IPS DF 6.9 (cell line): ENCODE measurements at regions not wholly inside any gene's neighbourhood (a gene's known extent, or its start where the extent isn't known, plus 50 kb on each side); places are given as distances from the start of the nearest gene placed in this dataset.
A peak's percentile ranks its signal among the peaks of the same experiment; 100 is the strongest.

ENCODE experiments used
- DNase-seq: peaks from one replicate; pipeline ENCODE4 v3.0.0-alpha.2; 2013; ENCODE audit warnings: low read depth, low spot score
- H3K27ac ChIP-seq: one replicate; pipeline ENCODE4 v1.5.1; 2013; ENCODE audit warnings: low read length, control low read depth
- H3K27me3 ChIP-seq: 2 replicates; pipeline ENCODE4 v1.6.1; 2013; ENCODE audit warnings: mild to moderate bottlenecking, low read length; ENCODE audit not compliant: control insufficient read depth, insufficient read depth
- H3K36me3 ChIP-seq: 2 replicates; pipeline ENCODE4 v1.6.1; 2013; ENCODE audit warnings: low read length; ENCODE audit not compliant: control insufficient read depth, insufficient read depth
- H3K4me1 ChIP-seq: 2 replicates; pipeline ENCODE4 v1.6.1; 2013; ENCODE audit warnings: low read length; ENCODE audit not compliant: control insufficient read depth, insufficient read depth
- H3K4me3 ChIP-seq: 2 replicates; pipeline ENCODE4 v1.5.1; 2013; ENCODE audit warnings: mild to moderate bottlenecking, low read length
- H3K9me3 ChIP-seq: 2 replicates; pipeline ENCODE4 v1.6.1; 2013; ENCODE audit warnings: low read length, inconsistent platforms; ENCODE audit not compliant: control insufficient read depth, insufficient read depth
- WGBS: extraction: QIAGEN DNeasy Blood & Tissue Kit; methylation state at CpG from one replicate; pipeline ENCODE4 v1.1.7; 2013; ENCODE audit warnings: mixed read lengths, missing lambda C conversion rate; ENCODE audit not compliant: insufficient read length, insufficient coverage; 5-methylcytosine and 5-hydroxymethylcytosine counted together

- WGBS, result no CpG with 5 or more reads among the region's 5 CpGs
- H3K36me3 ChIP-seq, result no peaks in the 10 kb centered on the region
Observed at GRCh38 chrX:6793000-6793399, 258.1 kb upstream of the VCX3A start.

DNA sequence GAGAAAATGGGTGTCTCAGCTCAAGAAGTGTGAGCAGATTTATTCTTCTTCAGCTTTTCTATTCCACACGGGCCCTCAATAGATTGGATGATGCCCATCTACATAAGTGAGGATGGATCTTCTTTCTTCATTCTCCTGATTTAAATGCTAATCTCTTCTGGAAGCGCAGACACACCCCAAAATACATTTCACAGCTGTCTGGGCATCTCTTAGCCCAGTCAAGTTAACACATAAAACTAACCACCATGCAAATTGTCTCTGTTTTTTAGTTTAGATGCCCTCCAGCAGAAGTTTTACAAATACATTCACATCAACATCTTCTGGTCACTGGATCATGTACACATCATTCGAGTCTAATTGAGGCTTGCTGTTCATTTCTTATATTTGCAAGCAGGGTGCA lies 249.0 kb upstream of the VCX3A start:
- Histone ChIP-seq H3K36me3 (no peaks in the 10 kb centered on the region), H3K27me3 (no peaks in the 10 kb centered on the region), H3K4me1 (no peaks in the 10 kb centered on the region), H3K9me3 (no peaks in the 10 kb centered on the region), H3K4me3 (no peak overlapping the region), H3K27ac (no peak overlapping the region)
- no CpG with 5 or more reads among the region's 3 CpGs for WGBS
- DNase-seq, result no peak

More at GRCh38 chrX:6793000-6793399, 258.1 kb upstream of the VCX3A start:
- Histone ChIP-seq H3K27ac (no peak overlapping the region), H3K9me3 (no peaks in the 10 kb centered on the region), H3K4me3 (no peak overlapping the region), H3K27me3 (no peaks in the 10 kb centered on the region), H3K4me1 (no peaks in the 10 kb centered on the region)
- no peak for DNase-seq

DNA sequence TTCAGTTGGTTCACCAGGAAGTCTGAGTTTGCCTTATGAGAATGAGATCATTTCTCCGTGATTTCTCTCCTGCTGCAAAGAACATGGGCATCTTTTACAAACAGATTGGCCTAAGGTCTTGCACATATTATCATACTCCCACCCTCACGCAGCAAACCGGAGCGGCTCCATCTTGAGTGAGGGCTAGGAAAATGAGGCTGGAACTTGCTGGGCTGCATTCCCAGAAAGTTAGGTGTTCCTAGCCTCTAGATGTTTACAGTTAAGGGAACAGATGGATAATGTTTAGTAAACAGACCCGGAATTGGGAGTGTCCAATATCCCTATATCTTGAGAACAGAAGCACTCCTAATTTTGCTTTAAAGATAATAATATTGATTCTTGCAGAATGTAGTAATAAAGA lies 247.9 kb upstream of the VCX3A start:
- Histone ChIP-seq H3K36me3 (no peaks in the 10 kb centered on the region), H3K4me1 (peaks cover 3% of the 10 kb centered on the region; the same call in 1 of the 2 replicates), H3K9me3 (no peaks in the 10 kb centered on the region), H3K27ac (no peak overlapping the region), H3K27me3 (no peaks in the 10 kb centered on the region), H3K4me3 (no peak overlapping the region)
- no CpG with 5 or more reads among the region's 5 CpGs for WGBS
- no peak for DNase-seq

GRCh38 chrX:6778544-6779503 lies 243.9 kb upstream of the VCX3A start:
- Histone ChIP-seq H3K27ac (peak overlapping the region; percentile 13), H3K9me3 (no peaks in the 10 kb centered on the region), H3K4me1 (peaks cover 3% of the 10 kb centered on the region; the same call in 1 of the 2 replicates), H3K4me3 (no peak overlapping the region), H3K36me3 (no peaks in the 10 kb centered on the region), H3K27me3 (no peaks in the 10 kb centered on the region)
- peak; percentile 9 for DNase-seq
- no CpG with 5 or more reads among the region's 22 CpGs for WGBS

DNA sequence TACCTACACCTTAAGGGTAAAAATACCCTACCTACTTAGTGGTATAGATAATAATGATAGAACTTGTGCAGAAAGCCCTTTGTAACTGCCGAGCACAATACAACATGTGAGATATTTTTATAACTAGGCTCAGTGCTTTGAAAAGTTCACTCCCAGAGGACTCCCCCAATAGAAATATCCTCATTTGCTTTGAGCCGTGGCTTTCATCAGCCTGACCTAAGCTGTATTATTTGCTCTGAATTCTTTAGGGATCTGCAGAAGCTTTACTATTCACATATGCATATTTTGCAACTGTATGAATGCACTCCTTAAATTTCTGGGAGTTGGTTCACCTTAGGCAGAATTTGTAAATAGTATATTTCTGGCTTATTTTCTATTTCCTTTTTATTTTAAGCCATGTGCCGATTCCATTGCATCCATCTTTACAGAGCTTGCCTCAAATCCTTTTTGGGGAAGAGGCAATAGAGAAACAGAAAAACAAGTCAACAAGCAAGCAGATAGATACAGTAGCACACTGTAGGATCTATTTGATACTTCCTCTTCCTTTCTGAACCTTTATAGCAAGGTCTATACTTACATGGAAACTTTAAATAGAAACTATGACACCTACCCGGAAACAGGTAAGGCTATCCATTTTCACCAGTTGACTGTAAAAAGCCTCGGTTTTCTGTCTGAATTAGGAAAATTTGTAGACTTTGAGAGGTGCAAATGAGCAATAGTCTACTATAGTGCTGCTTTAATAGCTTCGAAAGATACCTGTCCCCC lies 242.5 kb upstream of the VCX3A start:
- no CpG with 5 or more reads among the region's 6 CpGs for WGBS
- H3K4me3 ChIP-seq, result no peak overlapping the region
- no peaks in the 10 kb centered on the region for H3K9me3 ChIP-seq
- H3K27ac ChIP-seq, result no peak overlapping the region
- no peaks in the 10 kb centered on the region for H3K36me3 ChIP-seq
- H3K27me3 ChIP-seq, result no peaks in the 10 kb centered on the region
- H3K4me1 ChIP-seq, result peaks cover 3% of the 10 kb centered on the region
- DNase-seq, result no peak

- Histone ChIP-seq H3K4me1 (no peaks in the 10 kb centered on the region; the same call in 1 of the 2 replicates), H3K36me3 (no peaks in the 10 kb centered on the region), H3K27me3 (no peaks in the 10 kb centered on the region), H3K4me3 (no peak overlapping the region), H3K9me3 (no peaks in the 10 kb centered on the region), H3K27ac (no peak overlapping the region)
- WGBS, result no CpG with 5 or more reads among the region's 3 CpGs
- no peak for DNase-seq
Observed at GRCh38 chrX:6770936-6771335, 236.0 kb upstream of the VCX3A start.

GRCh38 chrX:6768881-6769280 lies 234.0 kb upstream of the VCX3A start:
- H3K4me1 ChIP-seq, result no peaks in the 10 kb centered on the region; the same call in 1 of the 2 replicates
- no peaks in the 10 kb centered on the region for H3K27me3 ChIP-seq
- no peak overlapping the region for H3K27ac ChIP-seq
- no peaks in the 10 kb centered on the region for H3K36me3 ChIP-seq
- no peak overlapping the region for H3K4me3 ChIP-seq
- H3K9me3 ChIP-seq, result no peaks in the 10 kb centered on the region
- no peak for DNase-seq
- no CpG with 5 or more reads among the region's 7 CpGs for WGBS

- H3K27ac ChIP-seq, result no peak overlapping the region
- no peaks in the 10 kb centered on the region for H3K36me3 ChIP-seq
- no peak overlapping the region for H3K4me3 ChIP-seq
- no CpG with 5 or more reads among the region's 1 CpG for WGBS
- no peaks in the 10 kb centered on the region for H3K27me3 ChIP-seq
- H3K9me3 ChIP-seq, result no peaks in the 10 kb centered on the region
- H3K4me1 ChIP-seq, result no peaks in the 10 kb centered on the region
- no peak for DNase-seq
Observed at GRCh38 chrX:6761251-6761650, 226.3 kb upstream of the VCX3A start.

DNA sequence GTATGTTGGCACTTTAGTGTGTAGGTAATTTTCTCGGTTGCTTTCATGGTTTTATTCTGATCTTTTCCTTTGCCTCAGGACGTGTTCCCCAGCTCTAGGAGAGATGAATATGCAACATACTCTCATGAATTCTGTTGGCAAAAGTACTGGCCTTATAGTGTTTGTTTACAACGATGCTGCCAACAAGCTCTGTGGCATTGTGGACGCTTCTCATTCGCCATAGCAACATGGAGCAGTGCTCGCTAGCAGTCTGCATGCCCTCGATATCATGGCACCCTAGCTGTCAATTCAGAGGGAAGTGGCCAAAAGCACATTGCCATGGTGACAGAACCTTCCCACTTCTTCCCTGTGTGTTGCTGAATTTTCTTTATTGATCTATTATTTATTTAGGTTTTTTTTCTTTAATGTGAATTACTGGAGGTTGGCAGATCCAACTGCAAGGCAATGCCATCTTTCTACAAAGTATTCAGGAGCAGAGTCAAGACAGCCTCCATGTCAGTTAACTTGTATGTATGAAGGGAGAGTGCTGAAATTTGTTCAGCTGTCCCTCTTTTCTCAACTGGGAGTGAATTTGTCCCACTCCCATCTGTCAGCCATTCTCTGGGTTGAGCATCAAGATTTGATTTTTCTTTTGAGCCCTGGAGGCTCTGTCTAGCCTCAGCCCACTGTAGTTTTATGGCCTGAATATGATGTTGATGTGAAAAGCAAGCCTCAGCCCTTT lies 224.9 kb upstream of the VCX3A start:
- no peak overlapping the region for H3K27ac ChIP-seq
- H3K4me1 ChIP-seq, result no peaks in the 10 kb centered on the region
- no peak for DNase-seq
- H3K36me3 ChIP-seq, result no peaks in the 10 kb centered on the region
- no CpG with 5 or more reads among the region's 7 CpGs for WGBS
- no peak overlapping the region for H3K4me3 ChIP-seq
- H3K27me3 ChIP-seq, result no peaks in the 10 kb centered on the region
- no peaks in the 10 kb centered on the region for H3K9me3 ChIP-seq

- Histone ChIP-seq H3K27ac (no peak overlapping the region), H3K27me3 (no peaks in the 10 kb centered on the region), H3K4me1 (no peaks in the 10 kb centered on the region), H3K4me3 (no peak overlapping the region), H3K36me3 (no peaks in the 10 kb centered on the region), H3K9me3 (no peaks in the 10 kb centered on the region)
- no peak for DNase-seq
- no CpG with 5 or more reads among the region's 6 CpGs for WGBS
Observed at GRCh38 chrX:6758234-6758633, 223.3 kb upstream of the VCX3A start.
